SK-N-SH (cell line): ENCODE measurements at regions not wholly inside any gene's neighbourhood (a gene's known extent, or its start where the extent isn't known, plus 50 kb on each side); places are given as distances from the start of the nearest gene placed in this dataset.

Experiments
- CTCF ChIA-PET: fragments of 300-600, 350-600 bp; formaldehyde crosslinking; extraction: SDS; loops from one replicate; lab custom pipeline; 2021; lab: Yijun Ruan, JAX
- POLR2A ChIA-PET: fragments of 350-600 bp; sonication (Branson Sonifier 250); formaldehyde crosslinking; extraction: SDS; loops from one replicate; lab custom pipeline; 2020; ENCODE audit warnings: antibody characterized with exemption, inconsistent platforms; lab: Yijun Ruan, JAX
- DNase-seq: peaks from one replicate; pipeline ENCODE4 v3.0.0; 2012
- H2AFZ ChIP-seq: fragments of 200-600 bp; sonication (generic); 2 replicates; pipeline ENCODE4 v1.8.1; 2016; ENCODE audit warnings: antibody characterized with exemption, mild to moderate bottlenecking, low read depth
- H3F3A ChIP-seq: fragments of 200-600 bp; sonication (generic); replicated peaks from 2 replicates; pipeline ENCODE3; 2016; ENCODE audit warnings: antibody characterized with exemption, mild to moderate bottlenecking; ENCODE audit not compliant: insufficient read depth
- H3K27ac ChIP-seq, 2 experiments: fragments of 200-500 bp in 1 of 2; fragments of 200-600 bp in 1 of 2; sonication (Bioruptor generic) in 1 of 2; sonication (generic), shearing (Covaris generic) in 1 of 2; 2 replicates each; pipeline versions ENCODE4 v1.5.1 to v1.6.1; 2014 to 2016; ENCODE audit warnings: low read depth in 2 of 2, inconsistent platforms in 1 of 2, low read length in 1 of 2, mild to moderate bottlenecking in 1 of 2, mixed read lengths in 1 of 2
- H3K27me3 ChIP-seq: fragments of 200-600 bp; sonication (generic), shearing (Covaris generic); 2 replicates; pipeline ENCODE4 v1.6.1; 2016; ENCODE audit warnings: mixed run types; ENCODE audit not compliant: insufficient read depth
- H3K36me3 ChIP-seq, 2 experiments: fragments of 200-500 bp in 1 of 2; fragments of 200-600 bp in 1 of 2; sonication (Bioruptor generic) in 1 of 2; sonication (generic) in 1 of 2; replicated peaks in 1 of 2; 2 replicates each; pipeline versions ENCODE3 to v1.5.1; 2014 to 2016; ENCODE audit warnings: low read length in 1 of 2, mild to moderate bottlenecking in 1 of 2; ENCODE audit not compliant: insufficient read depth in 2 of 2, control insufficient read depth in 1 of 2
- H3K4me1 ChIP-seq, 2 experiments: fragments of 200-500 bp in 1 of 2; fragments of 200-600 bp in 1 of 2; sonication (Bioruptor generic) in 1 of 2; sonication (generic), shearing (Covaris generic) in 1 of 2; 2 replicates each; pipeline versions ENCODE4 v1.5.1 to v1.6.1; 2014 to 2016; ENCODE audit warnings: low read depth in 1 of 2, low read length in 1 of 2, mixed run types in 1 of 2; ENCODE audit not compliant: insufficient read depth in 2 of 2, control insufficient read depth in 1 of 2
- H3K4me2 ChIP-seq: fragments of 200-600 bp; sonication (generic), shearing (Covaris generic); 2 replicates; pipeline ENCODE4 v1.6.1; 2017; ENCODE audit warnings: mixed run types
- H3K4me3 ChIP-seq, 2 experiments: fragments of 200-500 bp in 1 of 2; fragments of 200-600 bp in 1 of 2; sonication (Bioruptor generic) in 1 of 2; sonication (generic), shearing (Covaris generic) in 1 of 2; 2 replicates each; pipeline versions ENCODE4 v1.5.1 to v1.8.1; 2014 to 2016; ENCODE audit warnings: low read depth in 2 of 2, inconsistent platforms in 1 of 2, low read length in 1 of 2, mild to moderate bottlenecking in 1 of 2, mixed read lengths in 1 of 2, moderate library complexity in 1 of 2
- H3K79me2 ChIP-seq: fragments of 200-600 bp; sonication (generic); 2 replicates; pipeline ENCODE4 v1.8.1; 2017; ENCODE audit warnings: mild to moderate bottlenecking; ENCODE audit not compliant: insufficient read depth
- H3K9ac ChIP-seq: fragments of 200-600 bp; sonication (generic); 2 replicates; pipeline ENCODE4 v1.6.1; 2017; ENCODE audit warnings: mixed run types
- H3K9me2 ChIP-seq: fragments of 200-600 bp; sonication (generic); 2 replicates; pipeline ENCODE4 v1.6.1; 2017; ENCODE audit warnings: mixed run types
- H3K9me3 ChIP-seq: fragments of 200-600 bp; sonication (generic); 2 replicates; pipeline ENCODE4 v1.6.1; 2017; ENCODE audit warnings: mixed run types, mild to moderate bottlenecking, moderate library complexity
- H4K20me1 ChIP-seq: fragments of 200-600 bp; sonication (generic); 2 replicates; pipeline ENCODE4 v1.6.1; 2017; ENCODE audit warnings: mild to moderate bottlenecking, mixed run types; ENCODE audit not compliant: insufficient read depth
- GATA2 ChIP-seq: sonication (generic); formaldehyde crosslinking; IDR thresholded peaks from 2 replicates; pipeline ENCODE4 v1.5.0; 2020; ENCODE audit warnings: mild to moderate bottlenecking, missing genetic modification reagents
- IRF3 ChIP-seq: fragments of 150-350 bp; IDR thresholded peaks from 2 replicates; pipeline ENCODE4 v1.6.1; 2016; ENCODE audit warnings: mild to moderate bottlenecking, low read depth, low read length
- JUND ChIP-seq: IDR thresholded peaks from 2 replicates; pipeline ENCODE4 v1.4.0; 2012
- RAD21 ChIP-seq: IDR thresholded peaks from 2 replicates; pipeline ENCODE4 v1.6.1; 2012; ENCODE audit warnings: mild to moderate bottlenecking, low read length
- RCOR1 ChIP-seq: fragments of 150-350 bp; IDR thresholded peaks from 2 replicates; pipeline ENCODE4 v1.6.1; 2017; ENCODE audit warnings: antibody characterized with exemption, low read length
- TEAD4 ChIP-seq: IDR thresholded peaks from 2 replicates; pipeline ENCODE4 v1.4.0; 2012; ENCODE audit warnings: mild to moderate bottlenecking, borderline replicate concordance; ENCODE audit not compliant: insufficient read depth
- ZBTB33 ChIP-seq: IDR thresholded peaks from 2 replicates; pipeline ENCODE4 v1.4.0; 2012; ENCODE audit warnings: low read depth, borderline replicate concordance
- WGBS: methylation state at CpG from one replicate; pipeline ENCODE4 v1.1.6; 2017; ENCODE audit warnings: low lambda C conversion rate; 5-methylcytosine and 5-hydroxymethylcytosine counted together
- TF ChIP-seq, protein P1 (sequence below): IDR thresholded peaks from 2 replicates; pipeline ENCODE4 v1.6.1; 2012; ENCODE audit warnings: mild to moderate bottlenecking, low read depth, low read length, moderate library complexity

- H3K4me1 ChIP-seq, result peaks cover 0 to 10% of the 10 kb centered on the region in 2 experiments; a peak in 1 of 4 replicates
- DNase-seq, result peak; percentile 36
- 53% methylated on average over 10 of the region's 10 CpGs for WGBS
- no peaks in the 10 kb centered on the region for H3K36me3 ChIP-seq
- no peaks in the 10 kb centered on the region for H3K9me3 ChIP-seq
- H3K27me3 ChIP-seq, result no peaks in the 10 kb centered on the region; the same call in 1 of the 2 replicates
- ChIA-PET CTCF (interaction anchor here (0.8 to 2.7 kb wide), 4 partner anchors 11 to 66 kb away, joined by 3 to 11 read pairs (median 4); no protein-coding TSS in a partner anchor), POLR2A (no interaction called here)
- H3K9ac ChIP-seq, result no peak overlapping the region
- no peak overlapping the region for H3K27ac ChIP-seq
- no peak overlapping the region for H3K4me2 ChIP-seq
- H2AFZ ChIP-seq, result no peak overlapping the region
- H3F3A ChIP-seq, result no peaks in the 10 kb centered on the region
- no peak overlapping the region for H3K4me3 ChIP-seq
- H3K79me2 ChIP-seq, result no peaks in the 10 kb centered on the region
- no peaks in the 10 kb centered on the region for H4K20me1 ChIP-seq
- H3K9me2 ChIP-seq, result no peaks in the 10 kb centered on the region
- TF ChIP-seq IRF3, result no peak
- TF ChIP-seq RCOR1, result no peak
Measured at GRCh38 chr5:154587123-154588026, 109.3 kb upstream of the HAND1 start.

DNA sequence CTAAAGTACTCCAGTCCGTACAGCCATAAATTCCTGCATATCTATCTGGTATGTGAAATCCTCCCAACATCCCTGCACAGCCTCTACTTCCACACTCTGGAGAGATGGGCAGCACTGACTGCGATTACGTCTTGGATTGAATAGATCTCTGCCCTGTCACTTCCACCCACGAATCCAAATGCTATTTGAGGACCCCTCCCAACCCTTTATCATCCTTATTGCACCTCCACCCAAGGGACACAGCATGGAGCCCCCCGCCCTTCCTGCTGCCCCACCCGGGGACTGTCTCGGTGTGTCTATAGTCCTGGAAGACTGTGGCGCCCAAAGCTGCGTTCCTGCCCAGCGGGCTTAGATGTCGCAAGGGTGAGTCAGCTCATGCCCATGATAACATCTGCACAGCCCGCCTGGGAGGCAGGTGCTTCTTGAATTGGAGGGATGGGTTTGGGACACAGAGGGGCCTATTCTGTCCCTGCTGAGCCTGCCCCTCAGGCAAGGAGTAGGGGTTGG is 105.7 kb upstream of the HAND1 start:
- 59% methylated on average over 12 of the region's 12 CpGs for WGBS
- TF ChIP-seq JUND (no peak), TEAD4 (no peak), ZBTB33 (no peak), GATA2 (peak; percentile 40; the same call in 1 of the 2 replicates), RAD21 (no peak)
- TF ChIP-seq, protein P1, sequence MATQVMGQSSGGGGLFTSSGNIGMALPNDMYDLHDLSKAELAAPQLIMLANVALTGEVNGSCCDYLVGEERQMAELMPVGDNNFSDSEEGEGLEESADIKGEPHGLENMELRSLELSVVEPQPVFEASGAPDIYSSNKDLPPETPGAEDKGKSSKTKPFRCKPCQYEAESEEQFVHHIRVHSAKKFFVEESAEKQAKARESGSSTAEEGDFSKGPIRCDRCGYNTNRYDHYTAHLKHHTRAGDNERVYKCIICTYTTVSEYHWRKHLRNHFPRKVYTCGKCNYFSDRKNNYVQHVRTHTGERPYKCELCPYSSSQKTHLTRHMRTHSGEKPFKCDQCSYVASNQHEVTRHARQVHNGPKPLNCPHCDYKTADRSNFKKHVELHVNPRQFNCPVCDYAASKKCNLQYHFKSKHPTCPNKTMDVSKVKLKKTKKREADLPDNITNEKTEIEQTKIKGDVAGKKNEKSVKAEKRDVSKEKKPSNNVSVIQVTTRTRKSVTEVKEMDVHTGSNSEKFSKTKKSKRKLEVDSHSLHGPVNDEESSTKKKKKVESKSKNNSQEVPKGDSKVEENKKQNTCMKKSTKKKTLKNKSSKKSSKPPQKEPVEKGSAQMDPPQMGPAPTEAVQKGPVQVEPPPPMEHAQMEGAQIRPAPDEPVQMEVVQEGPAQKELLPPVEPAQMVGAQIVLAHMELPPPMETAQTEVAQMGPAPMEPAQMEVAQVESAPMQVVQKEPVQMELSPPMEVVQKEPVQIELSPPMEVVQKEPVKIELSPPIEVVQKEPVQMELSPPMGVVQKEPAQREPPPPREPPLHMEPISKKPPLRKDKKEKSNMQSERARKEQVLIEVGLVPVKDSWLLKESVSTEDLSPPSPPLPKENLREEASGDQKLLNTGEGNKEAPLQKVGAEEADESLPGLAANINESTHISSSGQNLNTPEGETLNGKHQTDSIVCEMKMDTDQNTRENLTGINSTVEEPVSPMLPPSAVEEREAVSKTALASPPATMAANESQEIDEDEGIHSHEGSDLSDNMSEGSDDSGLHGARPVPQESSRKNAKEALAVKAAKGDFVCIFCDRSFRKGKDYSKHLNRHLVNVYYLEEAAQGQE, result no peak
- TF ChIP-seq, all 33 proteins: peak for 1
- Histone ChIP-seq H3K27ac (no peak overlapping the region), H3K36me3 (no peaks in the 10 kb centered on the region), H3K4me3 (no peak overlapping the region), H3K9ac (no peak overlapping the region), H4K20me1 (no peaks in the 10 kb centered on the region), H3F3A (no peaks in the 10 kb centered on the region), H2AFZ (no peak overlapping the region), H3K27me3 (no peaks in the 10 kb centered on the region; the same call in 1 of the 2 replicates), H3K79me2 (no peaks in the 10 kb centered on the region), H3K9me2 (no peaks in the 10 kb centered on the region), H3K4me1 (peaks cover 0 to 10% of the 10 kb centered on the region in 2 experiments; a peak in 1 of 4 replicates), H3K4me2 (no peak overlapping the region), H3K9me3 (no peaks in the 10 kb centered on the region)
- no peak for DNase-seq
- POLR2A ChIA-PET, result no interaction called here
- CTCF ChIA-PET, result interaction anchor here (0.9 to 2.2 kb wide), 3 partner anchors 42 to 116 kb away, joined by 3 to 7 read pairs (median 7); no protein-coding TSS in a partner anchor
